ENCODE measurements at regions not wholly inside any gene's neighbourhood (a gene's known extent, or its start where the extent isn't known, plus 50 kb on each side); places are given as distances from the start of the nearest gene placed in this dataset.

DNA sequence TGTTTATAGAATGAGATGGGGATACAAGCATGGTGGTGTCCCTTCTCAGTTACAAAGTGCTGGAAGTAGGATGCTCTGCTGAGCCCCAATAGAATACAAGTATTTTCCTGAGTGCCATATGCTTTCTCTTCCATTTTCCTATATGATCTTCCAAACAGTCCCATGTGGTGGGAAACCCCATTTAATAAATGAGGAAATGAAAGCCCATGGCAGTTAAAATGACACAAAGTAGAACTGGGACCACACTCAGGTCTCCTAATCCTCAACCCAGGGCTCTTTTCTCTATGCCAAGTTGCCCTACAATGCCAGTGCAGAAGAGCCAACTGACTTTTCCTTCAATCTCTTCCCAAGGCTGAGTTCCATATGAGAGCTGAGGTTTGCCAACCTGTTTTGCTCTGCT is 198.0 kb upstream of the FOXN2 start:
- Histone ChIP-seq H3K9me3 (replicated peaks in 1 of 2; ENCODE audit: control insufficient read depth in 2 of 2, insufficient read depth in 1 of 2, low read depth in 1 of 2, low read length in 2 of 2) (no peaks in the 10 kb centered on the region), H2BK5ac (ENCODE audit: low read length) (no peak overlapping the region)

DNA sequence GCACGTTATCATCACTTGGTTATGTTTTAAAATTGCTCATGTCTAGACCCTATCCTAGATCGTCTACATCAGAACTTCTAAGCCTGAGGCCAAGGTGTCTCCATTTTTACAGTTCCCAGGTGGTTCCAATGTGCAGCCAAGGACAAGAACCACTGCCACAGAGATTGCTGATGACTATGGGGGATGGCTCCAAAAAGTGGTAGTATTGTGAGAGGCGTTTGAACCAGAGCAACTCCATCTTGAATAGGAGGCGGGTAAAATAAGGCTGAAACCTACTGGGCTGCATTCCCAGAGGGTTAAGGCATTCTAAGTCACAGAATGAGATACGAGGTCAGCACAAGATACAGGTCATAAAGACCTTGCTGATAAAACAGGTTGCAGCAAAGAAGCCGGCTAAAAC is 195.6 kb upstream of the FOXN2 start:
- Histone ChIP-seq H3K27me3 (ENCODE audit: control insufficient read depth in 3 of 3, insufficient read depth in 3 of 3, low read depth in 1 of 3, low read length in 3 of 3) (no peaks in the 10 kb centered on the region), H3K79me1 (ENCODE audit: low read depth, low read length) (no peaks in the 10 kb centered on the region), H2AK5ac (ENCODE audit: low read depth, low read length) (no peak overlapping the region), H3K14ac (ENCODE audit: low read length) (no peak overlapping the region), H2BK5ac (ENCODE audit: low read length) (no peak overlapping the region), H3K27ac (replicated peaks; ENCODE audit: low read length) (no peak overlapping the region), H3K4me3 (ENCODE audit: low read length in 2 of 2) (no peak overlapping the region), H3K4me1 (ENCODE audit: control insufficient read depth in 2 of 2, insufficient read depth in 1 of 2, low read depth in 1 of 2, low read length in 2 of 2) (no peaks in the 10 kb centered on the region), H3K23ac (ENCODE audit: low read depth, low read length, poor library complexity) (no peak overlapping the region), H4K91ac (ENCODE audit: low read depth, low read length, poor library complexity) (no peak overlapping the region), H2BK15ac (ENCODE audit: low read length) (no peak overlapping the region), H2AFZ (ENCODE audit: low read length) (no peak overlapping the region), H3K4ac (ENCODE audit: low read length) (no peak overlapping the region), H3K4me2 (ENCODE audit: insufficient read depth, low read length, poor library complexity, severe bottlenecking) (no peak overlapping the region), H2BK120ac (ENCODE audit: low read depth, low read length) (no peak overlapping the region), H2BK12ac (ENCODE audit: low read length) (no peak overlapping the region), H3K9ac (ENCODE audit: low read depth, low read length, poor library complexity) (no peak overlapping the region), H3K9me3 (replicated peaks in 1 of 2; ENCODE audit: control insufficient read depth in 2 of 2, insufficient read depth in 1 of 2, low read depth in 1 of 2, low read length in 2 of 2) (no peaks in the 10 kb centered on the region), H3K36me3 (replicated peaks in 1 of 2; ENCODE audit: control insufficient read depth in 2 of 2, insufficient read depth in 2 of 2, low read length in 2 of 2) (no peaks in the 10 kb centered on the region), H4K8ac (ENCODE audit: low read depth, low read length) (no peak overlapping the region), H3K18ac (ENCODE audit: low read length) (no peak overlapping the region)
- DNase-seq (ENCODE audit: low spot score): no peak
- no CpG with 5 or more reads among the region's 6 CpGs for WGBS, 2 donors (ENCODE audit: extremely low coverage in 2 of 2, insufficient read length in 2 of 2, insufficient replicate concordance in 1 of 2)

More for the DNA sequence above, 198.0 kb upstream of the FOXN2 start:
- no peak overlapping the region for H2BK120ac ChIP-seq (ENCODE audit: low read depth, low read length)
- H3K9ac ChIP-seq (ENCODE audit: low read depth, low read length, poor library complexity): no peak overlapping the region
- no peak overlapping the region for H3K4me2 ChIP-seq (ENCODE audit: insufficient read depth, low read length, poor library complexity, severe bottlenecking)
- H3K18ac ChIP-seq (ENCODE audit: low read length): no peak overlapping the region
- H3K23ac ChIP-seq (ENCODE audit: low read depth, low read length, poor library complexity): no peak overlapping the region
- no peak overlapping the region for H2AK5ac ChIP-seq (ENCODE audit: low read depth, low read length)
- H3K79me1 ChIP-seq (ENCODE audit: low read depth, low read length): no peaks in the 10 kb centered on the region
- H3K36me3 ChIP-seq (replicated peaks in 1 of 2; ENCODE audit: control insufficient read depth in 2 of 2, insufficient read depth in 2 of 2, low read length in 2 of 2): no peaks in the 10 kb centered on the region
- no peak overlapping the region for H3K14ac ChIP-seq (ENCODE audit: low read length)
- peaks cover 0 to 5% of the 10 kb centered on the region in 2 donors for H3K4me1 ChIP-seq (ENCODE audit: control insufficient read depth in 2 of 2, insufficient read depth in 1 of 2, low read depth in 1 of 2, low read length in 2 of 2)
- no peak overlapping the region for H4K8ac ChIP-seq (ENCODE audit: low read depth, low read length)
- no peak overlapping the region for H2BK12ac ChIP-seq (ENCODE audit: low read length)
- no peak overlapping the region for H2AFZ ChIP-seq (ENCODE audit: low read length)
- no peaks in the 10 kb centered on the region for H3K27me3 ChIP-seq (ENCODE audit: control insufficient read depth in 3 of 3, insufficient read depth in 3 of 3, low read depth in 1 of 3, low read length in 3 of 3)
- H3K4me3 ChIP-seq (ENCODE audit: low read length in 2 of 2): no peak overlapping the region
- H2BK15ac ChIP-seq (ENCODE audit: low read length): no peak overlapping the region
- no peak overlapping the region for H4K91ac ChIP-seq (ENCODE audit: low read depth, low read length, poor library complexity)
- H3K4ac ChIP-seq (ENCODE audit: low read length): no peak overlapping the region
- H3K27ac ChIP-seq (replicated peaks; ENCODE audit: low read length): no peak overlapping the region
- no peak for DNase-seq (ENCODE audit: low spot score)

DNA sequence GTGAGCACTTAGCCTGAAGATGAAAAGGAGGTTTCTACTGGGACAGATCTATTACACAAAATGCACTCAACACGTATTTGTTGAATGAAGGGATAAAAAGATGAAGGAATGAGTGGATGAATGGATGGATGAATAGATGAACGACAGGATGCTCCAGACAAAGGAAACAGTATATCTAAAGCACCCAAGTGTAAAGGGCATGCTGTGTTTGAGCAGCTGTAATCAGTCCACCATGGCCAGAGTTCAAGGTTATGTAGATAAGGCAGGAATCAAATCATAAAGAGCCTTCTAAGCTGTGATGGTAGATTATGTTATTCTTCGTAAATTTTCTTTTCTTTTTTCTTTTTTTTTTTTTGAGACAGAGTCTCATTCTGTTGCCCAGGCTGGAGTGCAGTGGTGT is 194.4 kb upstream of the FOXN2 start:
- H3K27me3 ChIP-seq (ENCODE audit: control insufficient read depth in 3 of 3, insufficient read depth in 3 of 3, low read depth in 1 of 3, low read length in 3 of 3): no peaks in the 10 kb centered on the region
- no peak overlapping the region for H2BK5ac ChIP-seq (ENCODE audit: low read length)
- H3K4me2 ChIP-seq (ENCODE audit: insufficient read depth, low read length, poor library complexity, severe bottlenecking): no peak overlapping the region
- H4K8ac ChIP-seq (ENCODE audit: low read depth, low read length): no peak overlapping the region
- DNase-seq (ENCODE audit: low spot score): no peak
- no peak overlapping the region for H3K14ac ChIP-seq (ENCODE audit: low read length)
- H3K9ac ChIP-seq (ENCODE audit: low read depth, low read length, poor library complexity): no peak overlapping the region
- H3K27ac ChIP-seq (replicated peaks; ENCODE audit: low read length): no peak overlapping the region
- no peaks in the 10 kb centered on the region for H3K79me1 ChIP-seq (ENCODE audit: low read depth, low read length)
- no peak overlapping the region for H2AK5ac ChIP-seq (ENCODE audit: low read depth, low read length)
- H2BK15ac ChIP-seq (ENCODE audit: low read length): no peak overlapping the region
- WGBS, 2 donors (ENCODE audit: extremely low coverage in 2 of 2, insufficient read length in 2 of 2, insufficient replicate concordance in 1 of 2): no CpG with 5 or more reads among the region's 3 CpGs
- no peak overlapping the region for H3K18ac ChIP-seq (ENCODE audit: low read length)
- no peak overlapping the region for H2AFZ ChIP-seq (ENCODE audit: low read length)
- H3K23ac ChIP-seq (ENCODE audit: low read depth, low read length, poor library complexity): no peak overlapping the region
- H3K9me3 ChIP-seq (replicated peaks in 1 of 2; ENCODE audit: control insufficient read depth in 2 of 2, insufficient read depth in 1 of 2, low read depth in 1 of 2, low read length in 2 of 2): no peaks in the 10 kb centered on the region
- H3K4me1 ChIP-seq (ENCODE audit: control insufficient read depth in 2 of 2, insufficient read depth in 1 of 2, low read depth in 1 of 2, low read length in 2 of 2): no peaks in the 10 kb centered on the region
- no peak overlapping the region for H3K4me3 ChIP-seq (ENCODE audit: low read length in 2 of 2)
- no peak overlapping the region for H4K91ac ChIP-seq (ENCODE audit: low read depth, low read length, poor library complexity)
- no peaks in the 10 kb centered on the region for H3K36me3 ChIP-seq (replicated peaks in 1 of 2; ENCODE audit: control insufficient read depth in 2 of 2, insufficient read depth in 2 of 2, low read length in 2 of 2)
- no peak overlapping the region for H3K4ac ChIP-seq (ENCODE audit: low read length)
- no peak overlapping the region for H2BK12ac ChIP-seq (ENCODE audit: low read length)
- no peak overlapping the region for H2BK120ac ChIP-seq (ENCODE audit: low read depth, low read length)

DNA sequence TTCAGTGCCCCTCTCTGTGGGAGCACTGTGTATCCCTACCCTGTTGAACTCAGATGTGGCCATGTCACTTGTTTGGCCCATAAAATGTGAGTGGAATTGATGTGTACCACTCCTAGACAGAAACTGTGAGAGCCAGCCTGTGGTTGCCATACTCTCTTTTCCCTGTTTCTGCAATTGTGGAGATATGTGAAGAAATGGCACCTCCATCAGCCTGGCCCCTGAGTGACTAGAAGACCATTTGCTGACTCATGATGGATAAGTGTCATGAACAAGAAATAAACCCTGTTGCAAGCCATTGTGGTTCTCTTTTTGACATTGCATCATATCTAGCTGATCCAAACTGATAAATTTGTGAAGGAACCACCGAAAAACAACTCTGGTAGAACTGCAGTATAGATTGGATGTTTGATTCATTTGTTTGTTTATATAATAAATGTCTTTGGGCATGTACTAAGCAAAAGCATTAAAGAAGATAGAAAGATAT is 193.7 kb upstream of the FOXN2 start:
- Histone ChIP-seq H2BK120ac (ENCODE audit: low read depth, low read length) (no peak overlapping the region), H3K4me1 (ENCODE audit: control insufficient read depth in 2 of 2, insufficient read depth in 1 of 2, low read depth in 1 of 2, low read length in 2 of 2) (no peaks in the 10 kb centered on the region), H3K4ac (ENCODE audit: low read length) (no peak overlapping the region), H2BK12ac (ENCODE audit: low read length) (no peak overlapping the region), H4K91ac (ENCODE audit: low read depth, low read length, poor library complexity) (no peak overlapping the region), H2AK5ac (ENCODE audit: low read depth, low read length) (no peak overlapping the region), H3K79me1 (ENCODE audit: low read depth, low read length) (no peaks in the 10 kb centered on the region), H3K18ac (ENCODE audit: low read length) (no peak overlapping the region), H3K36me3 (replicated peaks in 1 of 2; ENCODE audit: control insufficient read depth in 2 of 2, insufficient read depth in 2 of 2, low read length in 2 of 2) (no peaks in the 10 kb centered on the region), H3K4me3 (ENCODE audit: low read length in 2 of 2) (no peak overlapping the region), H3K4me2 (ENCODE audit: insufficient read depth, low read length, poor library complexity, severe bottlenecking) (no peak overlapping the region), H4K8ac (ENCODE audit: low read depth, low read length) (no peak overlapping the region), H3K27ac (replicated peaks; ENCODE audit: low read length) (no peak overlapping the region), H3K14ac (ENCODE audit: low read length) (no peak overlapping the region), H2AFZ (ENCODE audit: low read length) (no peak overlapping the region), H3K9me3 (replicated peaks in 1 of 2; ENCODE audit: control insufficient read depth in 2 of 2, insufficient read depth in 1 of 2, low read depth in 1 of 2, low read length in 2 of 2) (no peaks in the 10 kb centered on the region), H2BK5ac (ENCODE audit: low read length) (no peak overlapping the region), H3K23ac (ENCODE audit: low read depth, low read length, poor library complexity) (no peak overlapping the region), H2BK15ac (ENCODE audit: low read length) (no peak overlapping the region), H3K27me3 (ENCODE audit: control insufficient read depth in 3 of 3, insufficient read depth in 3 of 3, low read depth in 1 of 3, low read length in 3 of 3) (no peaks in the 10 kb centered on the region), H3K9ac (ENCODE audit: low read depth, low read length, poor library complexity) (no peak overlapping the region)
- no CpG with 5 or more reads among the region's 1 CpG for WGBS, 2 donors (ENCODE audit: extremely low coverage in 2 of 2, insufficient read length in 2 of 2, insufficient replicate concordance in 1 of 2)
- DNase-seq (ENCODE audit: low spot score): no peak
